HG03575 (cell line): ENCODE measurements at regions not wholly inside any gene's neighbourhood (a gene's known extent, or its start where the extent isn't known, plus 50 kb on each side); places are given as distances from the start of the nearest gene placed in this dataset.
"Not testable (repeated sequence)": the region's sequence is repeated elsewhere in the genome, so short reads cannot be mapped to it uniquely, and the experiment has no call there.

Source experiments
- ATAC-seq: cut with Tn5 transposase; IDR thresholded peaks from one replicate; pipeline ENCODE4 v1.9.1; 2021; ENCODE audit not compliant: unreplicated experiment, insufficient number of reproducible peaks, low FRiP score; ENCODE audit errors: extremely low read depth

DNA sequence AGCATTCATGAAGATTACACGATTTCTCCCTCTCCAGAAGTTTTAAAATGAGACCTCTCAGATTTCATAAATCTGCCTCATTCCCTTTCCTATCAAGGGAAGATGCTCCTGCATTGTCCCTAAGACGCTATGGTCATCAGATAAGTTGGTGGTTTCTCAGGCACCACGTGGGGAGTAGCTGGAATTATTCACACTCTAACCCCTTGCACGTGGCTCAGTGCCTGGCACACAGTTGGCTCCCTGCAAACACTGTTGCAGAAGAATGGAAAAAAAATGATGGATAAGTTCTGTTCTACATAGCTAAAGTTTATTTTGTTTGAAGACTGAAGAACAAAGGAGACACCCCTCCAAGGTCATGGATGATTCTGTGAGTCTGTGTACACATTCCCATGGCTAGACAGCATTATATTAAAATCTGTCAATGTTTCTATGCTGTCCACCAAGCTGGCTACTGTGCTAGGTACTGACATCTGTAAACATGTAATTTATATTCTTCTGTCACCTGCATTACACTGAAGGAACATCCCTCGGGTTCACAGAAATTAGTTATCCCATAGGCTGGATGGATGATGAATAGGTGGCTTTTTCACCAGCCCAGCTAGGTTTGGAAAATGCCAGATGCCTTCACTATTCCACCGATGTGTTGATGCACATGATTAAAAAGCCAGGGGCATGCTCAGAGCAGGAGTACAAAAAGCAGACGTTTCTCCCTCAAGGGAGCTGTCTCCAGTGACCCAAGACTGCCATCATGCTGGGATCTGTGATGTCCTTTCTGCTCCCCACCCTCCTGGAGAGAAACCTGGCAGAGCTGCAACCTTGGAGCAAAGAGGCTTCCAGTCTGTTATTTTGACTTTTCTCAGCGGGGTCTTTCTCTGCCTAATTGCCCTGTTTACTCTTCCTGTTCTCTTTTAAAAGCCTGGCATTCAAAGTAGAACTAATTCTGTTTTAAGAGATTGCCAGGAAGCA is 610.5 kb downstream of the UTRN start:
- ATAC-seq, result no peak

DNA sequence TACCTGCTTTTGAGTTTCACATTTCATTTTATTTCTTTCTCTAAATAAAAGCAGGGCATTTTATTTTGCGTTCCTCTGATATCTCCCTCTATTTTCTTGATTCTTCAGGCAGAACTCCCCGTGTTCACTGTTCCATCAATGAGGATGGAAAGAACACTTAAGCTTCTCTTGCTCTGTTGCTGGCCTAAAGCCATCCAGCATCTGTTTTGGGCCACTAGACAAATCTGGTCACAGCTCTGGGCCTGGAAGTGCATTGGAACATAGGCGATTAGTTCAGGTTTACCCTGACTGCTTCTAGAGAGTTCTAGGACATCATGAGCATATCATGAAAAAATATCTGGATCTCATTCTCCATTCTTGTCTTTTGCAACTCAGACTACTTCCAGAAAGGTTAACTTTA is 611.2 kb downstream of the UTRN start:
- ATAC-seq, result no peak

DNA sequence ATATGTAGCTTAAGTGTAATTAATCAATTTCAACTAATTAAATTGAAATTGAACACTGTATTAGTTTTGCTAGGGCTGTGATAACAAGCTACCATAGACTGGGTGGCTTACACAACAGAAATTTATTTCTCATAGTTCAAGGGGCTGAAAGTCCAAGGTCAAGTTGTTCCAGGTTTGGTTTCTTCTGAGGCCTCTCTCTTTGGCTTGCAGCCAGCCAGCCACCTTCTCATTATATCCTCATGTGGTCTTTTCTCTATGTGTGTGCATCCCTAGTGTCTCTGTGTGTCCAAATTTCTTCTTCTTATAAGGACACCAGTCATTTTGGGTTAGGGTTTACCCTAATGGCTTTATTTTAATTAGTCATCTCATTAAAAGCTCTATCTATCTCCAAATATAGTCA is 611.7 kb downstream of the UTRN start:
- no peak for ATAC-seq

DNA sequence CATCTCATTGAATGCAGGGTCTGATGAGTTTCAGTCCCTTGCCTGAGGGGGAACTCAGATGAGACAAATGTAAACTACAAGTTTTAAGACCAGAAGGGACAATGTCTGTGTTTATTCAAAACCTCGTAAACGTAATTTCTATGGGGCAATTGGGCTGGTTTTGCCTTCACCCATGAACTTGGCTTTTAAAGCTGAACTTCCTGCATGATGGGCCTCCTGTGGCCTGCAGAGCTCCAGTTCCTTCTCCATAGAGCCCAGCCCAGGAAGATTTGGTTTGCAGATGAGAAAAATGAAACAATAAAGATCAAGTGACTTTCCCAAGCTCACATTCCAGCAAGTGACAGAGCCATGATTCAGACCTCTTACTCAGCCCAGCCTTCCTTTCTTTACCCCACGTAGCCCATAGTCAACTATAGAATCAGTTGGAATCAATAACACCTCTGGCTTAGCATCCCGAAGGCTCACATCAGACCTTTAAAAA is 612.3 kb downstream of the UTRN start:
- no peak for ATAC-seq

DNA sequence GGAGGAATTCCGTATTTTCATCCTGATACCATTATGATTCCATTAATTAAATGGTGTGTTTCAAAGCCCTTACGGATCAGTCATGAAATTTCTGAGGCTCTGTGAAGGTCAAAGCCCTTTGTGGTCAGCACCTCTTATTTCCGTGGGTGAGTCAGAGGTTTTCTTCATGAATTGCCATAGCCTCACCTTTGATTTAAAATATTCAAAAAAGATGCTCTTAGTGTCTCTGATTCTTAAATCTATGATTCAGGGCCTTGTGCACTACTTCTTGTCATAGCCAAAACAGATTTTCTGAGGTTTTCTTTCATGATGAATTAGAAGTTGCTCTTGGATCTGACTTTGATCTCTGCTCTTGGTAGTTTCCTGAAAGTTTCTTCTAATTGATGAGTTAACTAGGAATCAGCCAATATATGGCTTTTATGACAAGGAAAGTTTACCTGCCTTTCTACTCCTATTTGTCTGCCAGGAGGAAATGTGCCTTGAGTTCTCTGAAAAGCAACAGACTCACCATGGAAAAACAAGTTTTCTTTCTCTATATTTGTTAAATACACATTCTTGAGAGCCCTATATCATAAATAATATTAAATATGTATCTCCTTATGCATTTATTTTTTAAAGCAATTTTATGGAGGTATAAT is 613.0 kb downstream of the UTRN start:
- no peak for ATAC-seq

DNA sequence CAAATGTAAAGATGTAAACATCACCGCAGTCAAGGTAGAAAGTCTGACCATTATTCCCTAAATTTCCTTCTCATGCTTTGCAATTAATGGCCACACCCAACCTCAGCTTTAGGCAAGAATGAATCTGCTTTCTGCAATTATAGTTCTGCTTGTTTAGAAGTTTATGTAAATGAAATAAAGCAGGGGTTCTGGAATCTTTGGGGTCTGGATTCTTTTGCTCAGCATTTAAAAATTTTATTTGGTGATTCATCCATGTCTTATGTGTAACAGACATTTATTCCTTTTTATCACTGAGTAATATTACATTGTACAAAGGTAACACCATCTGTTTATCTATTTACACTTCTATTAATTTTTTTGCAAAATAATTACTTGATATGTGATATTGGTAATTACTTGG is 613.6 kb downstream of the UTRN start:
- no peak for ATAC-seq

DNA sequence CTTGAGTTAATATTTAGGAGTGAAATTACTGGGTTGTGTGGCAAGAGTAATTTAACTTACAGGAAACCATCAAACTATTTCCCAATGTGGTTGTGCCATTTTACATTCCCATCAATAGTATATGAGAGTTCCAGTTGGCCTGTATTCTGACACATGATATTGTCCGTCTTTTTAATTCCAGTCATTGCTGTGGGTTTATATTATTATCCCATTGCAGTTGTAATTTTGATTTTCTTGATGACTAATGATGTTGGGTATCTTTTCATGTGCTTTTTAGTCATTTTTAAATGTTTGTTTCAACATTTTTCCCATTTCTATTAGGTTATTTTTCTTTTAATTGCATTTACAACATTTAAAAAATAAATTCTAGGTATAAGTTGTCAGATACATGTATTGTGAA is 614.0 kb downstream of the UTRN start:
- ATAC-seq, result no peak

DNA sequence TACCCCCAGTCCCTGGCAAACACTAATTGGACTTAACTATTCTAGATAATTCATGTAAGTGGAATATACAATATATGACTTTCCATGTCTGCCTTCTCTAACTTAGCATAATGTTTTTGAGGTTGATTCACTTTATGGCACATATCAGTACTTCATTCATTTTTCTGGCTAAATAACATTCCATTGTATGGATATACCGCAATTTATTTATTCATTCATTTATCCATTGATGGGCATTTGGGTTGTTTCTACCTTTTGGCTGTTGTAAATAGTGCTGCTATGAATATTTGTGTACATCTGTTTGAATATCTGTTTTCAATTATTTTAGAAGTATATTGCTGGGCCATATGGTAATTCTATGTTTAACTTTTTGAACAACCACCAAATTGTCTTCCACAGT is 616.3 kb downstream of the UTRN start:
- ATAC-seq, result no peak

DNA sequence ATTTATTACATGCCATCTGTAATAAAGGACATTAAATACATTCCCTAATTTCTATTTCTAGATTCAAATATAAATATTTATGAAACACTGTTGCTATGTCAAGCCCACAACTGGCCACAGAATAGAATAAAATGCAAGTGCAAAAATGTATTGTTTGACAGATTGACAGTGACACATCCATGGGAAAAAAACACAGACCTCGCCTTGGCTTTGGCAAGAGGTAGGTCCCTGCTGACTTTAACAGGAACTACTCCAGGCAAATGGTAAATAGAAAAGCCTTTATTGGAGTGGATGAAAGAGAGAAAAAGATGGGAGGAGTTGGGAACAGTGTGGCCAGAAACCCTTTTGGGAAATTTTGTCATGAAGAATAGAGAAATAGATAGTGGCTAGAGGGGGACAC is 622.9 kb downstream of the UTRN start:
- no peak for ATAC-seq

DNA sequence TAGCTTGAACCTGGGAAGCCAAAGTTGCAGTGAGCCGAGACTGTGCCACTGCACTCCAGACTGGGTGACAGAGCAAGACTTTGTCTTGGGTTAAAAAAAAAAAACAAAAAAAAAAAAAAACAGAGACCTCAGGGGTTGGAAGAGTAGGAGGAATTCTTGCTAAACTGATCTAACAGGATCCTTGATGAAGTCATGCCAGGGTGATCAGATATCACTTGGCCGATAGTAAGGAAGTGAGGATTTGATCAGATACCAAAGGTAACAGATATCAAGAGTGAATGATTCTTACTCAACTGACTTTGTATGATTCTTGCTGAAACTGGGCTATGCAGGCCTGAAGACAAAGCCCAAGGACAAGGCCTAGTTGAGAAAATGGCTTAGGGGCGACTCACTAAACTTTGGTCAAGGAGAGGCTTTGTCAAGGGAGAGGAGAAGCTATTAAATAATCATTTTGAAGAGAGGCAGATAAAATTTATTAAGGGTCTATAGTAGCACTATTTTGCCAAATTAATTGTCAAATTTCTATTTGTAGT is 624.7 kb downstream of the UTRN start:
- ATAC-seq, result no peak

DNA sequence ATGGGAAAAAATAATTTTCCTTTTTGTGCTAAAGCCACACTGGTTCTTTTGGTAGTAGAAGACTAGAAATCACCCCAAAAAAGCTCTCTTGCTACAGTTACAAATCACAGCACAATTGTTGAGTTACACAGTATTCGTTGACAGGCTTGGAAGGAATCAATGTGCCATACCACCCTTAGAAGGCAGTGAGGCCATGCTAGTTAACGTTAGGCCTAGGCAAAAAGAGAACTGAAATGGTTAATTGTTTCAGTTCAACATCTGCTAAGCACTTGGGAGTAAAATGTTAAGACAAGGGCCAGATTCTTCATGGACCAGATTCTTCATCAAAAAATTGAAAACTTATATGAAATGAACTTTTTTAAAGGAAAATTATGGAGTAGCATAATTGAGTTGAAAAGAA is 626.2 kb downstream of the UTRN start:
- no peak for ATAC-seq

DNA sequence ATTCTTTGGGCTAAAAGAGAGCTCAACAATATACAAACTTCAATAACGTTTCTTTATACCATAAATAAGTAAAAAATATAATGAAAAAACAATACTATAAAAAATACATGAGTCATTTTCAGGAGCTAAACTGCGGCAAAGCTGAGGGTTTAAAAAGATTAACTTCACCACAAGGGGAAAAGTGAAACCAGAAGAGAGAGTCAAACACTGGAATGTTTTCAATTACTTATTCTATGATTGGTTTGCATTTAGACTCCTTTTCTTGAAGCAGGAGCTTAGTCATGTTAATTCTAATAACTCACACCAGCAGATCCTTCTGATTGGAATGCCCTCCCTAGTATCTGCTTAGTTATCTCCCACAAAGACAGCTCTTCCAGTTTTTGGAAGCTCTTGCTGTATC is 627.3 kb downstream of the UTRN start:
- no peak for ATAC-seq

DNA sequence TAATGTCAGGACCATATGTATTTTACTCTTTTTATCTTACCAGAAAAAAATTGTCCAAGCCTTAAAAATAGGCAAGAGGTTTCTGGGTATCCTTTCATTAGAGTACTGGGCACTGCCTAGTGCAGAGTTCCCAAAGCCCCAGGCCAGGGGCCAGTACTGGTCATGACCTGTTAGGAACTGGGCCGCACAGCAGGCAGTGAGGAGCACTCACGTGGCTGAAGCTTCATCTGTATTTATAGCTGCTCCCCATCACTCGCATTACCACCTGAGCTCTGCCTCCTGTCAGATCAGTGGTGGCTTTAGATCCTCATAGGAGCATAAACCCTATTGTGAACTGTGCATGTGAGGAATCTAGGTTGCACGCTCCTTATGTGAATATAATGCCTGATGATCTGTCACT is 632.9 kb downstream of the UTRN start:
- ATAC-seq, result no peak

DNA sequence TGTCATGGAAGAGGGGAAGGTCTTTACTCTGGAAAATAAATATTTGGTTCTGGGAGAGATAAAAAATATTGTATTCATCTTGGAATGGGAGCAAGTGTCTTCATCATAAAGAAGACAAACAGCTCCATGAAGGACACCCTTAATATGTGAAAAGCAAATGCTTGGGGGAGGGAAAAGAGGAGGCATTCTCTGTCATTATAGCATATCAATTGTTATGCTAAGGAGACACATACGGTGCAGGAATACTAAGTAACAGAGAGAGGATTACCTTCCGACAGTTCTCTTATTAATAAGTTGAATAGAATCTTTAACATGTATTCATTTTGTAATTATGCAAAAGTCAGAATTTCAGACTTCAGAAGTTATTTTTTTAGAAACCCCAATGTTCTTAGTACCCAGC is 634.4 kb downstream of the UTRN start:
- no peak for ATAC-seq

DNA sequence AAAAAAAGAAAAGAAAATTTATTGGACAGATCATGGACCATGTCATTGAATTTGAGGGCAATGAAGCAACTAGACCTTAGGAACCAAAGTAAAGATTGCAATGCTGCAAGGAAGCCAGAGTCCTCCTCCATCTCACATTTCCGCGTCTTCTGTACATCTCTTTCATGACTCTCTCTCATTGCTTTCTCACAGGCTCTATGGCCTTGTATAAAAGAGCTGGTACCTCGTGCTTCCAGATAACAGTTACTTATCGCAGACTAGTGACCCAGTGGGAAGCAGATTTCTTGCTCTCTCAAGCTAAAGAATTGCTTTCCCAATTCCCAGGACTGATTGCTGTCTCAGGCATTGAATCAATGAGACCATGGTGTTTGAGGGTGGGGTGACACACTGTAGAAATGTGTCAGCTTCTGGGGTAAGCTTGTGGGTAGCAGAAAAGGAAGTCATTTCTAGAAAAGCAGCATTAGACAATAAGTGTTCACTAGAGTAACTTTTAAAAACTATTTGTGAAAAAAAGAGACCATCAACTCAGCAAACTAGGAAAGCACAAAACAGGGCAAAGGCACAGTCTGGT is 635.3 kb downstream of the UTRN start:
- ATAC-seq, result no peak

DNA sequence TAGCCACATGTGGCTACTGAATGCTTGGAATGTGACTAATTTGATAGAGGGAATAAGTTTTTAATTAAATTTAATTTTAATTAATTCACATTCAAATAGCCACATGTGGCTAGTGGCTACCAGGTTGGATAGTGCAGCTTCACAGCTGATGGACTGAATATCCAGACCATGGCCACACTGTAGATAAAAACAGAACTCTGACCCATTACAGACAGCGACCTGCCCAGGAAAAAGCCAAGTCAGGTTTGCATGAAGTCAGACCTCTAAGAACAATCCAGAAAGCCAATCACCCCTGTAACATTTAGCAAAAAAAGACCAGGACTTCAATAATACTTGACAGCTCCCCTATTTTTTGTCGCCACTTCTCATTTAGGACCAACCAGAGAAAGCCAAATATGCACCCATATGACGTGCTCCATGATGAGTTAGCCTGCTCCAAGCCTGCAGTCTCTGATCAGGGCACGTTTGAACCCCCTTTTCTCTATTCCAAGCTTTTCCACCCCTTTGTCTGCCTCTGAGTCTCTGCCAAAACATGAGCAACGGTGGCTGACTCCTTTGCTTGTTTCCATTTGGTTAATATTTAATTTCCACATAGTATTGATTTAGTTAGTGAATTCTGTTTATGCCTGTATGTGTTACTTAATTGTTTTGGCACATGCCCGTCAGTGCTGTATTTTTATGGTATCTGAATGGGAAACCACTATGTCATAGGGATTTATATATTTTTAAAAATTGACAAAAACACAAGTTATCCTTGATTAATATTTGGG is 636.3 kb downstream of the UTRN start:
- ATAC-seq, result no peak

DNA sequence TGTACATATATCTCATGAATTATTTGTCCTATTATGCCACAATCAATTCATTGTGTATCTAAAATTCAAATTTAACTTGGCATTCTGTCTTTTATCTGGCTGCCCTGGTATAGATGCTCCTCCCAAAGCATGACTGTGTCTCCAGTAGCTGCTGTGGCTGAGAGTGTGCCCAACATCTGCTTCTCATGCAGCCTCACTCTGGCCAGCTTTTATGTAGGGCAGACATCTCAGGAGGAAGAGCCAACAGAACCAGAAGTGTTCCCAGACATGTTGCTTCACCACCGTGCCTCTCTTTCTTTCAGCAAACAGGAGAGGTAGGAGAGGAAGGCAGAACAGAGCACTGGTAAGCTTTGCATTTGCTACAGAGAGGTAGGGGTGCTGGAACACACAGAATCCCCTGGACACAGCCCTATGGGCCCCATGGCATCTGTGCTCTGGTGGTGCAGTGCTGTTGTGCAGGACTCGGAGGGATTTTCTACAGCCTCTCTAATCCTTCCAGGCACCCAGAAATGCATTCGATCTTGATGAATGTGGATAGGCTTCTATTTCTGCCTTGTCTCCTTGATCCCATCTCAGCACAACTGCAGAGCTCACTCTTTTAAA is 637.1 kb downstream of the UTRN start:
- ATAC-seq, result no peak

DNA sequence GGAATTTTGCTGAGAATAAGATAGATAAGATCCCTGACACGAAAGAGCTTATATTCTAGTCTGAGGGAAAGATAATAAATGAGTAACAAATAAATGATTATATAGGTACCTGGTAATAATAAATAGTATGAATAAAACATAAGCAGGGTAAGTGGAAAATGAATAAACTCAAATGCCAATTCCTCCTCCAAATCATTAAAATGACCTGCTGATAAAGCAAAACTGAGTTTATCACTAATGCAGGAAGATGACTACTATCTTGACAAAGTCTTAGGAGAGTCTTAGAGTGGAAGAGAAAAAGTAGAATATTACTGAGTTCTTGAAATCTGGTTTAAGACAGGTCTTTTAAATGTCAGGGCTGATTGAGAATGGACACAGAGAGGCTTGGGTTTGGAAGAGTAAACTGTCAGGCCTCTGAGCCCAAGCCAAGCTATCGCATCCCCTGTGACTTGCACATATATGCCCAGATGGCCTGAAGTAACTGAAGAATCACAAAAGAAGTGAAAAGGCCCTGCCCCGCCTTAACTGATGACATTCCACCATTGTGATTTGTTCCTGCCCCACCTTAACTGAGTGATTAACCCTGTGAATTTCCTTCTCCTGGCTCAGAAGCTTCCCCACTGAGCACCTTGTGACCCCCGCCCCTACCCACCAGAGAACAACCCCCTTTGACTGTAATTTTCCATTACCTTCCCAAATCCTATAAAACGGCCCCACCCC is 637.8 kb downstream of the UTRN start:
- ATAC-seq, result not testable (repeated sequence)
